IMR-90 (cell line): ENCODE measurements at regions not wholly inside any gene's neighbourhood (a gene's known extent, or its start where the extent isn't known, plus 50 kb on each side); places are given as distances from the start of the nearest gene placed in this dataset.

Experiments
- ATAC-seq: fragments of 200-7000 bp; cut with Tn5 transposase; 2 replicates; pipeline ENCODE4 v1.9.1; 2020; ENCODE audit warnings: low read depth, mild to moderate bottlenecking, moderate library complexity
- BruUV-seq: library from RNA; stranded (reverse); fragments of 400-500 nt; replicated peaks from 2 replicates; lab custom pipeline; 2021; lab: Mats Ljungman, UMichigan
- CTCF ChIA-PET: fragments of 300-600 bp; formaldehyde crosslinking; extraction: SDS; loops from one replicate; lab custom pipeline; 2021; ENCODE audit warnings: antibody characterized with exemption; lab: Yijun Ruan, JAX
- POLR2A ChIA-PET: fragments of 300-600 bp; sonication (Branson Sonifier 250); formaldehyde crosslinking; loops from one replicate; lab custom pipeline; 2022; ENCODE audit warnings: antibody characterized with exemption; ENCODE audit not compliant: unreplicated experiment; lab: Charles Lee
- DNase-seq: peaks from one replicate; pipeline ENCODE4 v3.0.0; 2013
- H2AFZ ChIP-seq: replicated peaks from 2 replicates; pipeline ENCODE3; 2013; ENCODE audit warnings: low read length, mild to moderate bottlenecking; ENCODE audit not compliant: poor library complexity
- H2AK5ac ChIP-seq: 2 replicates; pipeline ENCODE4 v1.6.1; 2013; ENCODE audit warnings: low read depth, low read length, inconsistent platforms
- H2AK9ac ChIP-seq: replicated peaks from 2 replicates; pipeline ENCODE3; 2013; ENCODE audit warnings: mild to moderate bottlenecking, low read depth, low read length, moderate library complexity; ENCODE audit not compliant: poor library complexity
- H2BK120ac ChIP-seq: 2 replicates; pipeline ENCODE4 v1.6.1; 2013; ENCODE audit warnings: low read depth, low read length, inconsistent platforms
- H2BK15ac ChIP-seq: 3 replicates; pipeline ENCODE4 v1.6.1; 2013; ENCODE audit warnings: low read depth, low read length, inconsistent platforms
- H2BK20ac ChIP-seq: 2 replicates; pipeline ENCODE4 v1.6.1; 2013; ENCODE audit warnings: low read depth, mild to moderate bottlenecking, inconsistent platforms, low read length, moderate library complexity
- H2BK5ac ChIP-seq: 2 replicates; pipeline ENCODE4 v1.6.1; 2013; ENCODE audit warnings: mild to moderate bottlenecking, low read depth, low read length, inconsistent platforms; ENCODE audit not compliant: poor library complexity, severe bottlenecking
- H3K14ac ChIP-seq: replicated peaks from 2 replicates; pipeline ENCODE4 v1.6.1; 2013; ENCODE audit warnings: low read depth, low read length, inconsistent platforms
- H3K18ac ChIP-seq: 2 replicates; pipeline ENCODE4 v1.6.1; 2013; ENCODE audit warnings: low read depth, low read length, control low read depth
- H3K23ac ChIP-seq: 2 replicates; pipeline ENCODE4 v1.6.1; 2013; ENCODE audit warnings: low read depth, low read length, inconsistent platforms
- H3K27ac ChIP-seq: 2 replicates; pipeline ENCODE4 v1.5.1; 2013; ENCODE audit warnings: mild to moderate bottlenecking, control low read depth, low read length; ENCODE audit not compliant: insufficient read depth
- H3K27me3 ChIP-seq: 2 replicates; pipeline ENCODE4 v1.6.1; 2013; ENCODE audit warnings: low read length; ENCODE audit not compliant: control insufficient read depth, insufficient read depth
- H3K36me3 ChIP-seq: 2 replicates; pipeline ENCODE4 v1.6.1; 2013; ENCODE audit warnings: low read length, mixed read lengths; ENCODE audit not compliant: control insufficient read depth, insufficient read depth
- H3K4ac ChIP-seq: 2 replicates; pipeline ENCODE4 v1.6.1; 2013; ENCODE audit warnings: low read depth, low read length, inconsistent platforms
- H3K4me1 ChIP-seq: 2 replicates; pipeline ENCODE4 v1.6.1; 2013; ENCODE audit warnings: low read length, mixed read lengths; ENCODE audit not compliant: control insufficient read depth, insufficient read depth
- H3K4me2 ChIP-seq: 2 replicates; pipeline ENCODE4 v1.6.1; 2013; ENCODE audit warnings: low read depth, mild to moderate bottlenecking, control low read depth, low read length, moderate library complexity
- H3K4me3 ChIP-seq: 2 replicates; pipeline ENCODE4 v1.5.1; 2013; ENCODE audit warnings: low read depth, mild to moderate bottlenecking, control low read depth, low read length, moderate library complexity; ENCODE audit not compliant: insufficient read depth
- H3K56ac ChIP-seq: 2 replicates; pipeline ENCODE4 v1.6.1; 2013; ENCODE audit warnings: low read length, inconsistent platforms; ENCODE audit not compliant: insufficient read depth; ENCODE audit errors: extremely low read depth
- H3K79me1 ChIP-seq, 2 experiments: 2 replicates each; pipeline ENCODE4 v1.6.1; 2013; ENCODE audit warnings: low read length in 2 of 2, inconsistent platforms in 1 of 2, low read depth in 1 of 2
- H3K9ac ChIP-seq: 2 replicates; pipeline ENCODE4 v1.6.1; 2013; ENCODE audit warnings: low read depth, low read length, control low read depth
- H3K9me1 ChIP-seq: 2 replicates; pipeline ENCODE4 v1.6.1; 2013; ENCODE audit warnings: low read length, inconsistent platforms; ENCODE audit not compliant: insufficient read depth
- H3K9me3 ChIP-seq: 2 replicates; pipeline ENCODE4 v1.6.1; 2013; ENCODE audit warnings: low read length; ENCODE audit not compliant: control insufficient read depth, insufficient read depth
- H4K20me1 ChIP-seq: 2 replicates; pipeline ENCODE4 v1.6.1; 2013; ENCODE audit warnings: low read length, inconsistent platforms; ENCODE audit not compliant: insufficient read depth
- H4K5ac ChIP-seq: 2 replicates; pipeline ENCODE4 v1.6.1; 2013; ENCODE audit warnings: mild to moderate bottlenecking, low read depth, low read length, control low read depth
- H4K8ac ChIP-seq, 2 experiments: 2 replicates each; pipeline ENCODE4 v1.6.1; 2013; ENCODE audit warnings: low read depth in 2 of 2, low read length in 2 of 2, control low read depth in 1 of 2, inconsistent platforms in 1 of 2
- H4K91ac ChIP-seq: 2 replicates; pipeline ENCODE4 v1.6.1; 2013; ENCODE audit warnings: low read depth, low read length, inconsistent platforms; ENCODE audit not compliant: insufficient read depth
- BHLHE40 ChIP-seq: fragments of 150-350 bp; IDR thresholded peaks from 2 replicates; pipeline ENCODE4 v1.6.1; 2016; ENCODE audit warnings: mild to moderate bottlenecking, low read depth, low read length
- CEBPB ChIP-seq: IDR thresholded peaks from 2 replicates; pipeline ENCODE4 v1.6.1; 2012; ENCODE audit warnings: low read depth, low read length, improper control_type of control experiment
- CHD1 ChIP-seq: IDR thresholded peaks from 2 replicates; pipeline ENCODE4 v1.6.1; 2012; ENCODE audit warnings: low read depth, low read length, improper control_type of control experiment
- FOS ChIP-seq: fragments of 150-350 bp; IDR thresholded peaks from 2 replicates; pipeline ENCODE4 v1.6.1; 2016; ENCODE audit warnings: low read depth, low read length
- MAFK ChIP-seq: IDR thresholded peaks from 2 replicates; pipeline ENCODE4 v1.6.1; 2012; ENCODE audit warnings: low read depth, low read length, improper control_type of control experiment
- MAZ ChIP-seq: IDR thresholded peaks from 2 replicates; pipeline ENCODE4 v1.6.1; 2012; ENCODE audit warnings: low read depth, mild to moderate bottlenecking, low read length, improper control_type of control experiment, moderate library complexity, borderline replicate concordance
- MXI1 ChIP-seq: IDR thresholded peaks from 2 replicates; pipeline ENCODE4 v1.6.1; 2012; ENCODE audit warnings: low read depth, mild to moderate bottlenecking, low read length, moderate library complexity, borderline replicate concordance
- NFE2L2 ChIP-seq: fragments of 150-350 bp; IDR thresholded peaks from 2 replicates; pipeline ENCODE4 v1.6.1; 2016; ENCODE audit warnings: low read depth, mild to moderate bottlenecking, low read length
- POLR2A ChIP-seq: IDR thresholded peaks from 2 replicates; pipeline ENCODE4 v1.6.1; 2012; ENCODE audit warnings: mild to moderate bottlenecking, low read depth, low read length
- RAD21 ChIP-seq: IDR thresholded peaks from 2 replicates; pipeline ENCODE4 v1.6.1; 2012; ENCODE audit warnings: low read length, improper control_type of control experiment
- RCOR1 ChIP-seq: IDR thresholded peaks from 2 replicates; pipeline ENCODE4 v1.6.1; 2012; ENCODE audit warnings: mild to moderate bottlenecking, low read length, improper control_type of control experiment; ENCODE audit not compliant: insufficient replicate concordance
- RFX5 ChIP-seq: IDR thresholded peaks from 2 replicates; pipeline ENCODE4 v1.8.0; 2012; ENCODE audit warnings: low read depth, mild to moderate bottlenecking, low read length, moderate library complexity
- SMC3 ChIP-seq: fragments of 150-350 bp; IDR thresholded peaks from 2 replicates; pipeline ENCODE4 v1.6.1; 2016; ENCODE audit warnings: low read depth, mild to moderate bottlenecking, antibody characterized with exemption, low read length, moderate library complexity
- WGBS, 2 experiments: methylation state at CpG; one replicate each; pipeline versions ENCODE4 v1.1.5 to v1.1.7; 2013; ENCODE audit warnings: missing lambda C conversion rate in 2 of 2; ENCODE audit not compliant: insufficient read length in 1 of 2; ENCODE audit errors: extremely low coverage in 2 of 2; 5-methylcytosine and 5-hydroxymethylcytosine counted together
- dilution Hi-C: fragments of 300-500 bp; cut with HindIII; formaldehyde crosslinking; loops from one replicate; pipeline ENCODE4 v1.14.3; 2018; ENCODE audit warnings: low sequenced_read_pairs; ENCODE audit not compliant: unreplicated experiment
- in situ Hi-C: fragments of 300-500 bp; cut with MboI; formaldehyde crosslinking; loops from 3 replicates; pipeline ENCODE4 v1.14.3; 2019; ENCODE audit warnings: low sequenced_read_pairs, inconsistent platforms, mixed read lengths
- intact Hi-C: fragments of 100-400 bp; cut with micrococcal nuclease; formaldehyde crosslinking; loops from 2 replicates; pipeline ENCODE4 v1.10.0; 2022
- TF ChIP-seq, protein P1 (sequence below): fragments of 150-350 bp; IDR thresholded peaks from 2 replicates; pipeline ENCODE4 v1.6.1; 2016; ENCODE audit warnings: low read depth, mild to moderate bottlenecking, low read length, moderate library complexity, borderline replicate concordance
- TF ChIP-seq, protein P2 (sequence below): conservative IDR thresholded peaks from 2 replicates; pipeline ENCODE4 v1.5.1; 2012; ENCODE audit warnings: mild to moderate bottlenecking, low read depth, low read length, improper control_type of control experiment
- TF ChIP-seq, protein P3 (sequence below): fragments of 150-350 bp; IDR thresholded peaks from 2 replicates; pipeline ENCODE4 v1.6.1; 2017; ENCODE audit warnings: mild to moderate bottlenecking, antibody characterized with exemption, low read length, low read depth

DNA sequence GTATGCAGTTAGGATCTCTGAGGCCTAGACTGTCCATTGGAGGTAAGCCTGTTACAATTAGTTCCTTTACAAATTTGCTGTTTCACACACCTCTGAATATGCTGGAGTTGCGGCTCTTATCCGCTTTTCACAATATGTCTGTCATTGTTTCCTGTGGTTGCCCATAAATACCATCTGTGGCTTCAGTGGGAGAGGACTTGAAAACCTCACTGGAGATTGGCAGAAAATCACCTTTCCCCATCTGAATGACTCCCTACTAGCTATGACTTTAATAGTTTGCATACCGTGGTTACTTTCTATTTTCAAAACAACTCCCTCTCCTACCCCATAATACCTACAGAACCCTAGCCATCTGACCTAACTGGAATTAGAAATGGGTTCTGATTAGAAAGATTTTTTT, 454.3 kb downstream of the PCDH17 start:
- Histone ChIP-seq H2BK15ac (no peak overlapping the region), H2BK5ac (no peak overlapping the region), H3K27me3 (no peaks in the 10 kb centered on the region), H3K14ac (no peak overlapping the region), H4K20me1 (no peaks in the 10 kb centered on the region), H4K5ac (no peak overlapping the region), H3K79me1 (no peaks in the 10 kb centered on the region), H2BK120ac (no peak overlapping the region), H3K4me1 (no peaks in the 10 kb centered on the region), H3K36me3 (no peaks in the 10 kb centered on the region), H3K9me1 (no peaks in the 10 kb centered on the region), H3K4ac (no peak overlapping the region), H2AK9ac (no peak overlapping the region), H4K91ac (no peak overlapping the region), H4K8ac (no peak overlapping the region), H3K23ac (no peak overlapping the region), H2BK20ac (no peak overlapping the region), H2AK5ac (no peak overlapping the region), H3K27ac (no peak overlapping the region), H3K4me3 (no peak overlapping the region), H3K4me2 (no peak overlapping the region), H3K18ac (no peak overlapping the region), H3K9ac (no peak overlapping the region), H3K56ac (no peak overlapping the region), H3K9me3 (peaks cover 3% of the 10 kb centered on the region; the same call in 1 of the 2 replicates), H2AFZ (no peak overlapping the region)
- TF ChIP-seq MAFK (no peak), NFE2L2 (no peak), RAD21 (no peak), POLR2A (no peak), BHLHE40 (no peak), RCOR1 (no peak), MXI1 (no peak), SMC3 (no peak), CHD1 (no peak), RFX5 (no peak), FOS (no peak), CEBPB (no peak), MAZ (no peak)
- TF ChIP-seq, protein P1, sequence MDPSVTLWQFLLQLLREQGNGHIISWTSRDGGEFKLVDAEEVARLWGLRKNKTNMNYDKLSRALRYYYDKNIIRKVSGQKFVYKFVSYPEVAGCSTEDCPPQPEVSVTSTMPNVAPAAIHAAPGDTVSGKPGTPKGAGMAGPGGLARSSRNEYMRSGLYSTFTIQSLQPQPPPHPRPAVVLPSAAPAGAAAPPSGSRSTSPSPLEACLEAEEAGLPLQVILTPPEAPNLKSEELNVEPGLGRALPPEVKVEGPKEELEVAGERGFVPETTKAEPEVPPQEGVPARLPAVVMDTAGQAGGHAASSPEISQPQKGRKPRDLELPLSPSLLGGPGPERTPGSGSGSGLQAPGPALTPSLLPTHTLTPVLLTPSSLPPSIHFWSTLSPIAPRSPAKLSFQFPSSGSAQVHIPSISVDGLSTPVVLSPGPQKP: no peak
- TF ChIP-seq, protein P2, sequence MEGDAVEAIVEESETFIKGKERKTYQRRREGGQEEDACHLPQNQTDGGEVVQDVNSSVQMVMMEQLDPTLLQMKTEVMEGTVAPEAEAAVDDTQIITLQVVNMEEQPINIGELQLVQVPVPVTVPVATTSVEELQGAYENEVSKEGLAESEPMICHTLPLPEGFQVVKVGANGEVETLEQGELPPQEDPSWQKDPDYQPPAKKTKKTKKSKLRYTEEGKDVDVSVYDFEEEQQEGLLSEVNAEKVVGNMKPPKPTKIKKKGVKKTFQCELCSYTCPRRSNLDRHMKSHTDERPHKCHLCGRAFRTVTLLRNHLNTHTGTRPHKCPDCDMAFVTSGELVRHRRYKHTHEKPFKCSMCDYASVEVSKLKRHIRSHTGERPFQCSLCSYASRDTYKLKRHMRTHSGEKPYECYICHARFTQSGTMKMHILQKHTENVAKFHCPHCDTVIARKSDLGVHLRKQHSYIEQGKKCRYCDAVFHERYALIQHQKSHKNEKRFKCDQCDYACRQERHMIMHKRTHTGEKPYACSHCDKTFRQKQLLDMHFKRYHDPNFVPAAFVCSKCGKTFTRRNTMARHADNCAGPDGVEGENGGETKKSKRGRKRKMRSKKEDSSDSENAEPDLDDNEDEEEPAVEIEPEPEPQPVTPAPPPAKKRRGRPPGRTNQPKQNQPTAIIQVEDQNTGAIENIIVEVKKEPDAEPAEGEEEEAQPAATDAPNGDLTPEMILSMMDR: no peak
- TF ChIP-seq, protein P3, sequence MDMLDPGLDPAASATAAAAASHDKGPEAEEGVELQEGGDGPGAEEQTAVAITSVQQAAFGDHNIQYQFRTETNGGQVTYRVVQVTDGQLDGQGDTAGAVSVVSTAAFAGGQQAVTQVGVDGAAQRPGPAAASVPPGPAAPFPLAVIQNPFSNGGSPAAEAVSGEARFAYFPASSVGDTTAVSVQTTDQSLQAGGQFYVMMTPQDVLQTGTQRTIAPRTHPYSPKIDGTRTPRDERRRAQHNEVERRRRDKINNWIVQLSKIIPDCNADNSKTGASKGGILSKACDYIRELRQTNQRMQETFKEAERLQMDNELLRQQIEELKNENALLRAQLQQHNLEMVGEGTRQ: no peak
- dilution Hi-C loops: no loop called here
- no TSS peak for BruUV-seq
- DNase-seq (no peak), ATAC-seq (no peak)
- WGBS, 2 experiments: no CpG with 5 or more reads among the region's 3 CpGs
- CTCF ChIA-PET: no interaction called here
- POLR2A ChIA-PET: no interaction called here
- in situ Hi-C loops: no loop called here
- intact Hi-C loops: no loop called here
